IMR-90 (cell line): ENCODE measurements at regions not wholly inside any gene's neighbourhood (a gene's known extent, or its start where the extent isn't known, plus 50 kb on each side); places are given as distances from the start of the nearest gene placed in this dataset.

Experiments
- ATAC-seq: fragments of 200-7000 bp; cut with Tn5 transposase; 2 replicates; pipeline ENCODE4 v1.9.1; 2020; ENCODE audit warnings: low read depth, mild to moderate bottlenecking, moderate library complexity
- BruUV-seq: library from RNA; stranded (reverse); fragments of 400-500 nt; replicated peaks from 2 replicates; lab custom pipeline; 2021; lab: Mats Ljungman, UMichigan
- CTCF ChIA-PET: fragments of 300-600 bp; formaldehyde crosslinking; extraction: SDS; loops from one replicate; lab custom pipeline; 2021; ENCODE audit warnings: antibody characterized with exemption; lab: Yijun Ruan, JAX
- POLR2A ChIA-PET: fragments of 300-600 bp; sonication (Branson Sonifier 250); formaldehyde crosslinking; loops from one replicate; lab custom pipeline; 2022; ENCODE audit warnings: antibody characterized with exemption; ENCODE audit not compliant: unreplicated experiment; lab: Charles Lee
- DNase-seq: peaks from one replicate; pipeline ENCODE4 v3.0.0; 2013
- H2AFZ ChIP-seq: replicated peaks from 2 replicates; pipeline ENCODE3; 2013; ENCODE audit warnings: low read length, mild to moderate bottlenecking; ENCODE audit not compliant: poor library complexity
- H2AK5ac ChIP-seq: 2 replicates; pipeline ENCODE4 v1.6.1; 2013; ENCODE audit warnings: low read depth, low read length, inconsistent platforms
- H2AK9ac ChIP-seq: replicated peaks from 2 replicates; pipeline ENCODE3; 2013; ENCODE audit warnings: mild to moderate bottlenecking, low read depth, low read length, moderate library complexity; ENCODE audit not compliant: poor library complexity
- H2BK120ac ChIP-seq: 2 replicates; pipeline ENCODE4 v1.6.1; 2013; ENCODE audit warnings: low read depth, low read length, inconsistent platforms
- H2BK15ac ChIP-seq: 3 replicates; pipeline ENCODE4 v1.6.1; 2013; ENCODE audit warnings: low read depth, low read length, inconsistent platforms
- H2BK20ac ChIP-seq: 2 replicates; pipeline ENCODE4 v1.6.1; 2013; ENCODE audit warnings: low read depth, mild to moderate bottlenecking, inconsistent platforms, low read length, moderate library complexity
- H2BK5ac ChIP-seq: 2 replicates; pipeline ENCODE4 v1.6.1; 2013; ENCODE audit warnings: mild to moderate bottlenecking, low read depth, low read length, inconsistent platforms; ENCODE audit not compliant: poor library complexity, severe bottlenecking
- H3K14ac ChIP-seq: replicated peaks from 2 replicates; pipeline ENCODE4 v1.6.1; 2013; ENCODE audit warnings: low read depth, low read length, inconsistent platforms
- H3K18ac ChIP-seq: 2 replicates; pipeline ENCODE4 v1.6.1; 2013; ENCODE audit warnings: low read depth, low read length, control low read depth
- H3K23ac ChIP-seq: 2 replicates; pipeline ENCODE4 v1.6.1; 2013; ENCODE audit warnings: low read depth, low read length, inconsistent platforms
- H3K27ac ChIP-seq: 2 replicates; pipeline ENCODE4 v1.5.1; 2013; ENCODE audit warnings: mild to moderate bottlenecking, control low read depth, low read length; ENCODE audit not compliant: insufficient read depth
- H3K27me3 ChIP-seq: 2 replicates; pipeline ENCODE4 v1.6.1; 2013; ENCODE audit warnings: low read length; ENCODE audit not compliant: control insufficient read depth, insufficient read depth
- H3K36me3 ChIP-seq: 2 replicates; pipeline ENCODE4 v1.6.1; 2013; ENCODE audit warnings: low read length, mixed read lengths; ENCODE audit not compliant: control insufficient read depth, insufficient read depth
- H3K4ac ChIP-seq: 2 replicates; pipeline ENCODE4 v1.6.1; 2013; ENCODE audit warnings: low read depth, low read length, inconsistent platforms
- H3K4me1 ChIP-seq: 2 replicates; pipeline ENCODE4 v1.6.1; 2013; ENCODE audit warnings: low read length, mixed read lengths; ENCODE audit not compliant: control insufficient read depth, insufficient read depth
- H3K4me2 ChIP-seq: 2 replicates; pipeline ENCODE4 v1.6.1; 2013; ENCODE audit warnings: low read depth, mild to moderate bottlenecking, control low read depth, low read length, moderate library complexity
- H3K4me3 ChIP-seq: 2 replicates; pipeline ENCODE4 v1.5.1; 2013; ENCODE audit warnings: low read depth, mild to moderate bottlenecking, control low read depth, low read length, moderate library complexity; ENCODE audit not compliant: insufficient read depth
- H3K56ac ChIP-seq: 2 replicates; pipeline ENCODE4 v1.6.1; 2013; ENCODE audit warnings: low read length, inconsistent platforms; ENCODE audit not compliant: insufficient read depth; ENCODE audit errors: extremely low read depth
- H3K79me1 ChIP-seq, 2 experiments: 2 replicates each; pipeline ENCODE4 v1.6.1; 2013; ENCODE audit warnings: low read length in 2 of 2, inconsistent platforms in 1 of 2, low read depth in 1 of 2
- H3K9ac ChIP-seq: 2 replicates; pipeline ENCODE4 v1.6.1; 2013; ENCODE audit warnings: low read depth, low read length, control low read depth
- H3K9me1 ChIP-seq: 2 replicates; pipeline ENCODE4 v1.6.1; 2013; ENCODE audit warnings: low read length, inconsistent platforms; ENCODE audit not compliant: insufficient read depth
- H3K9me3 ChIP-seq: 2 replicates; pipeline ENCODE4 v1.6.1; 2013; ENCODE audit warnings: low read length; ENCODE audit not compliant: control insufficient read depth, insufficient read depth
- H4K20me1 ChIP-seq: 2 replicates; pipeline ENCODE4 v1.6.1; 2013; ENCODE audit warnings: low read length, inconsistent platforms; ENCODE audit not compliant: insufficient read depth
- H4K5ac ChIP-seq: 2 replicates; pipeline ENCODE4 v1.6.1; 2013; ENCODE audit warnings: mild to moderate bottlenecking, low read depth, low read length, control low read depth
- H4K8ac ChIP-seq, 2 experiments: 2 replicates each; pipeline ENCODE4 v1.6.1; 2013; ENCODE audit warnings: low read depth in 2 of 2, low read length in 2 of 2, control low read depth in 1 of 2, inconsistent platforms in 1 of 2
- H4K91ac ChIP-seq: 2 replicates; pipeline ENCODE4 v1.6.1; 2013; ENCODE audit warnings: low read depth, low read length, inconsistent platforms; ENCODE audit not compliant: insufficient read depth
- BHLHE40 ChIP-seq: fragments of 150-350 bp; IDR thresholded peaks from 2 replicates; pipeline ENCODE4 v1.6.1; 2016; ENCODE audit warnings: mild to moderate bottlenecking, low read depth, low read length
- CHD1 ChIP-seq: IDR thresholded peaks from 2 replicates; pipeline ENCODE4 v1.6.1; 2012; ENCODE audit warnings: low read depth, low read length, improper control_type of control experiment
- FOS ChIP-seq: fragments of 150-350 bp; IDR thresholded peaks from 2 replicates; pipeline ENCODE4 v1.6.1; 2016; ENCODE audit warnings: low read depth, low read length
- MAFK ChIP-seq: IDR thresholded peaks from 2 replicates; pipeline ENCODE4 v1.6.1; 2012; ENCODE audit warnings: low read depth, low read length, improper control_type of control experiment
- RAD21 ChIP-seq: IDR thresholded peaks from 2 replicates; pipeline ENCODE4 v1.6.1; 2012; ENCODE audit warnings: low read length, improper control_type of control experiment
- RCOR1 ChIP-seq: IDR thresholded peaks from 2 replicates; pipeline ENCODE4 v1.6.1; 2012; ENCODE audit warnings: mild to moderate bottlenecking, low read length, improper control_type of control experiment; ENCODE audit not compliant: insufficient replicate concordance
- RFX5 ChIP-seq: IDR thresholded peaks from 2 replicates; pipeline ENCODE4 v1.8.0; 2012; ENCODE audit warnings: low read depth, mild to moderate bottlenecking, low read length, moderate library complexity
- WGBS, 2 experiments: methylation state at CpG; one replicate each; pipeline versions ENCODE4 v1.1.5 to v1.1.7; 2013; ENCODE audit warnings: missing lambda C conversion rate in 2 of 2; ENCODE audit not compliant: insufficient read length in 1 of 2; ENCODE audit errors: extremely low coverage in 2 of 2; 5-methylcytosine and 5-hydroxymethylcytosine counted together
- dilution Hi-C: fragments of 300-500 bp; cut with HindIII; formaldehyde crosslinking; loops from one replicate; pipeline ENCODE4 v1.14.3; 2018; ENCODE audit warnings: low sequenced_read_pairs; ENCODE audit not compliant: unreplicated experiment
- in situ Hi-C: fragments of 300-500 bp; cut with MboI; formaldehyde crosslinking; loops from 3 replicates; pipeline ENCODE4 v1.14.3; 2019; ENCODE audit warnings: low sequenced_read_pairs, inconsistent platforms, mixed read lengths
- intact Hi-C: fragments of 100-400 bp; cut with micrococcal nuclease; formaldehyde crosslinking; loops from 2 replicates; pipeline ENCODE4 v1.10.0; 2022
- TF ChIP-seq, protein P1 (sequence below): fragments of 150-350 bp; IDR thresholded peaks from 2 replicates; pipeline ENCODE4 v1.6.1; 2017; ENCODE audit warnings: mild to moderate bottlenecking, antibody characterized with exemption, low read length, low read depth
- TF ChIP-seq, protein P2 (sequence below): fragments of 150-350 bp; IDR thresholded peaks from 2 replicates; pipeline ENCODE4 v1.6.1; 2016; ENCODE audit warnings: low read depth, mild to moderate bottlenecking, low read length, moderate library complexity, borderline replicate concordance

DNA sequence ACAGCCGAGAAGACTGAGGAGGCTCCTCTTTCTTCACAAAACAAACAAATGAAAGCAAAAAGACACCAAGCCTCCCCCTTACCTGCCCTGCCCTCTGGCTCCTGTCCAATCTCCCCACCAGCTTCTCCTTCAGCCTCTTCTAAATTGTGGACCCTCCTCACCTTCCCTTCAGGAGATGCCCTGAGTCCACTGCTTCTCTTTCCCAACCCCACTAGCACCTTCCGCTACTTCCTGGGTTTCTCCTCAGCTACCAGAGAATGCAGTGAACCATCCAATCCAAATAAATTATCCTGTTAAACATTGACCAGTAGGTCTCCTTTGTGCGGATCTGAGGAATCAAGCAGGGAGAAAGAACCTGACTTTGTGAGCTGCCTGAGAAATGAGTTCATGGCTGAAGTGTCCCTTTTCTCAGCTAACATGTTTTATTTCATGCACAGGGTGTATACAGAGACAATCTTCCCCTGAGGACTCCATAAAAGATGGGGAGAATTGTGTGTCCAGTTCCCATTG, 63.2 kb upstream of the VPREB1 start:
- Histone ChIP-seq H2AK5ac (no peak overlapping the region), H3K79me1 (no peaks in the 10 kb centered on the region), H3K9me3 (no peaks in the 10 kb centered on the region), H3K4ac (no peak overlapping the region), H4K91ac (no peak overlapping the region), H3K18ac (no peak overlapping the region), H2BK15ac (no peak overlapping the region), H2BK120ac (no peak overlapping the region), H4K20me1 (no peaks in the 10 kb centered on the region), H3K23ac (no peak overlapping the region), H2BK20ac (no peak overlapping the region), H3K9me1 (no peaks in the 10 kb centered on the region), H3K36me3 (no peaks in the 10 kb centered on the region), H4K8ac (no peak overlapping the region), H3K4me3 (no peak overlapping the region), H3K27me3 (peaks cover 53% of the 10 kb centered on the region), H3K56ac (no peak overlapping the region), H2AFZ (no peak overlapping the region), H2AK9ac (no peak overlapping the region), H2BK5ac (no peak overlapping the region), H3K27ac (no peak overlapping the region), H3K4me1 (no peaks in the 10 kb centered on the region), H3K4me2 (no peak overlapping the region), H3K14ac (no peak overlapping the region), H4K5ac (no peak overlapping the region), H3K9ac (no peak overlapping the region)
- BruUV-seq, result no TSS peak
- DNase-seq (no peak), ATAC-seq (no peak)
- intact Hi-C loops (no loop called here), dilution Hi-C loops (no loop called here), in situ Hi-C loops (no loop called here)
- ChIA-PET CTCF (interaction anchor here (1.1 to 2.0 kb wide), 2 partner anchors 9 to 11 kb away, joined by 3 to 5 read pairs; no protein-coding TSS in a partner anchor), POLR2A (no interaction called here)
- WGBS, 2 experiments, result no CpG with 5 or more reads among the region's 3 CpGs
- TF ChIP-seq, protein P1, sequence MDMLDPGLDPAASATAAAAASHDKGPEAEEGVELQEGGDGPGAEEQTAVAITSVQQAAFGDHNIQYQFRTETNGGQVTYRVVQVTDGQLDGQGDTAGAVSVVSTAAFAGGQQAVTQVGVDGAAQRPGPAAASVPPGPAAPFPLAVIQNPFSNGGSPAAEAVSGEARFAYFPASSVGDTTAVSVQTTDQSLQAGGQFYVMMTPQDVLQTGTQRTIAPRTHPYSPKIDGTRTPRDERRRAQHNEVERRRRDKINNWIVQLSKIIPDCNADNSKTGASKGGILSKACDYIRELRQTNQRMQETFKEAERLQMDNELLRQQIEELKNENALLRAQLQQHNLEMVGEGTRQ, result no peak
- no peak for TF ChIP-seq RFX5
- TF ChIP-seq FOS, result no peak
- TF ChIP-seq, protein P2, sequence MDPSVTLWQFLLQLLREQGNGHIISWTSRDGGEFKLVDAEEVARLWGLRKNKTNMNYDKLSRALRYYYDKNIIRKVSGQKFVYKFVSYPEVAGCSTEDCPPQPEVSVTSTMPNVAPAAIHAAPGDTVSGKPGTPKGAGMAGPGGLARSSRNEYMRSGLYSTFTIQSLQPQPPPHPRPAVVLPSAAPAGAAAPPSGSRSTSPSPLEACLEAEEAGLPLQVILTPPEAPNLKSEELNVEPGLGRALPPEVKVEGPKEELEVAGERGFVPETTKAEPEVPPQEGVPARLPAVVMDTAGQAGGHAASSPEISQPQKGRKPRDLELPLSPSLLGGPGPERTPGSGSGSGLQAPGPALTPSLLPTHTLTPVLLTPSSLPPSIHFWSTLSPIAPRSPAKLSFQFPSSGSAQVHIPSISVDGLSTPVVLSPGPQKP, result no peak
- no peak for TF ChIP-seq RCOR1
- no peak for TF ChIP-seq MAFK
- no peak for TF ChIP-seq BHLHE40
- TF ChIP-seq CHD1, result no peak
- no peak for TF ChIP-seq RAD21
